SK-N-SH (cell line): ENCODE measurements at regions not wholly inside any gene's neighbourhood (a gene's known extent, or its start where the extent isn't known, plus 50 kb on each side); places are given as distances from the start of the nearest gene placed in this dataset.

ENCODE experiments used
- CTCF ChIA-PET: fragments of 300-600, 350-600 bp; formaldehyde crosslinking; extraction: SDS; loops from one replicate; lab custom pipeline; 2021; lab: Yijun Ruan, JAX
- POLR2A ChIA-PET: fragments of 350-600 bp; sonication (Branson Sonifier 250); formaldehyde crosslinking; extraction: SDS; loops from one replicate; lab custom pipeline; 2020; ENCODE audit warnings: antibody characterized with exemption, inconsistent platforms; lab: Yijun Ruan, JAX
- DNase-seq: peaks from one replicate; pipeline ENCODE4 v3.0.0; 2012
- H2AFZ ChIP-seq: fragments of 200-600 bp; sonication (generic); 2 replicates; pipeline ENCODE4 v1.8.1; 2016; ENCODE audit warnings: antibody characterized with exemption, mild to moderate bottlenecking, low read depth
- H3F3A ChIP-seq: fragments of 200-600 bp; sonication (generic); replicated peaks from 2 replicates; pipeline ENCODE3; 2016; ENCODE audit warnings: antibody characterized with exemption, mild to moderate bottlenecking; ENCODE audit not compliant: insufficient read depth
- H3K27ac ChIP-seq, 2 experiments: fragments of 200-500 bp in 1 of 2; fragments of 200-600 bp in 1 of 2; sonication (Bioruptor generic) in 1 of 2; sonication (generic), shearing (Covaris generic) in 1 of 2; 2 replicates each; pipeline versions ENCODE4 v1.5.1 to v1.6.1; 2014 to 2016; ENCODE audit warnings: low read depth in 2 of 2, inconsistent platforms in 1 of 2, low read length in 1 of 2, mild to moderate bottlenecking in 1 of 2, mixed read lengths in 1 of 2
- H3K27me3 ChIP-seq: fragments of 200-600 bp; sonication (generic), shearing (Covaris generic); 2 replicates; pipeline ENCODE4 v1.6.1; 2016; ENCODE audit warnings: mixed run types; ENCODE audit not compliant: insufficient read depth
- H3K36me3 ChIP-seq, 2 experiments: fragments of 200-500 bp in 1 of 2; fragments of 200-600 bp in 1 of 2; sonication (Bioruptor generic) in 1 of 2; sonication (generic) in 1 of 2; replicated peaks in 1 of 2; 2 replicates each; pipeline versions ENCODE3 to v1.5.1; 2014 to 2016; ENCODE audit warnings: low read length in 1 of 2, mild to moderate bottlenecking in 1 of 2; ENCODE audit not compliant: insufficient read depth in 2 of 2, control insufficient read depth in 1 of 2
- H3K4me1 ChIP-seq, 2 experiments: fragments of 200-500 bp in 1 of 2; fragments of 200-600 bp in 1 of 2; sonication (Bioruptor generic) in 1 of 2; sonication (generic), shearing (Covaris generic) in 1 of 2; 2 replicates each; pipeline versions ENCODE4 v1.5.1 to v1.6.1; 2014 to 2016; ENCODE audit warnings: low read depth in 1 of 2, low read length in 1 of 2, mixed run types in 1 of 2; ENCODE audit not compliant: insufficient read depth in 2 of 2, control insufficient read depth in 1 of 2
- H3K4me2 ChIP-seq: fragments of 200-600 bp; sonication (generic), shearing (Covaris generic); 2 replicates; pipeline ENCODE4 v1.6.1; 2017; ENCODE audit warnings: mixed run types
- H3K4me3 ChIP-seq, 2 experiments: fragments of 200-500 bp in 1 of 2; fragments of 200-600 bp in 1 of 2; sonication (Bioruptor generic) in 1 of 2; sonication (generic), shearing (Covaris generic) in 1 of 2; 2 replicates each; pipeline versions ENCODE4 v1.5.1 to v1.8.1; 2014 to 2016; ENCODE audit warnings: low read depth in 2 of 2, inconsistent platforms in 1 of 2, low read length in 1 of 2, mild to moderate bottlenecking in 1 of 2, mixed read lengths in 1 of 2, moderate library complexity in 1 of 2
- H3K79me2 ChIP-seq: fragments of 200-600 bp; sonication (generic); 2 replicates; pipeline ENCODE4 v1.8.1; 2017; ENCODE audit warnings: mild to moderate bottlenecking; ENCODE audit not compliant: insufficient read depth
- H3K9ac ChIP-seq: fragments of 200-600 bp; sonication (generic); 2 replicates; pipeline ENCODE4 v1.6.1; 2017; ENCODE audit warnings: mixed run types
- H3K9me2 ChIP-seq: fragments of 200-600 bp; sonication (generic); 2 replicates; pipeline ENCODE4 v1.6.1; 2017; ENCODE audit warnings: mixed run types
- H3K9me3 ChIP-seq: fragments of 200-600 bp; sonication (generic); 2 replicates; pipeline ENCODE4 v1.6.1; 2017; ENCODE audit warnings: mixed run types, mild to moderate bottlenecking, moderate library complexity
- H4K20me1 ChIP-seq: fragments of 200-600 bp; sonication (generic); 2 replicates; pipeline ENCODE4 v1.6.1; 2017; ENCODE audit warnings: mild to moderate bottlenecking, mixed run types; ENCODE audit not compliant: insufficient read depth
- ELF1 ChIP-seq: IDR thresholded peaks from 2 replicates; pipeline ENCODE4 v1.4.0; 2012
- EP300 ChIP-seq, 2 experiments: IDR thresholded peaks; 2 replicates each; pipeline versions ENCODE4 v1.4.0 to v1.6.1; 2012; ENCODE audit warnings: borderline replicate concordance in 1 of 2, low read depth in 1 of 2, low read length in 1 of 2
- EZH2phosphoT487 ChIP-seq: fragments of 200-600 bp; sonication (generic); IDR thresholded peaks from 2 replicates; pipeline ENCODE4 v1.6.1; 2017; ENCODE audit warnings: low read depth, mixed run types, mild to moderate bottlenecking, antibody characterized with exemption, moderate library complexity, borderline replicate concordance
- FOXJ3 ChIP-seq: sonication (generic); formaldehyde crosslinking; IDR thresholded peaks from 2 replicates; pipeline ENCODE4 v1.5.1; 2020; ENCODE audit warnings: mild to moderate bottlenecking, missing genetic modification reagents
- FOXM1 ChIP-seq: IDR thresholded peaks from 2 replicates; pipeline ENCODE4 v1.4.0; 2012; ENCODE audit warnings: low read depth, mild to moderate bottlenecking
- GATA2 ChIP-seq: sonication (generic); formaldehyde crosslinking; IDR thresholded peaks from 2 replicates; pipeline ENCODE4 v1.5.0; 2020; ENCODE audit warnings: mild to moderate bottlenecking, missing genetic modification reagents
- IRF3 ChIP-seq: fragments of 150-350 bp; IDR thresholded peaks from 2 replicates; pipeline ENCODE4 v1.6.1; 2016; ENCODE audit warnings: mild to moderate bottlenecking, low read depth, low read length
- MAX ChIP-seq: IDR thresholded peaks from 2 replicates; pipeline ENCODE4 v1.4.0; 2012; ENCODE audit warnings: low read depth
- MEF2A ChIP-seq: IDR thresholded peaks from 2 replicates; pipeline ENCODE4 v1.4.0; 2012; ENCODE audit warnings: low read depth, borderline replicate concordance
- MXI1 ChIP-seq: IDR thresholded peaks from 2 replicates; pipeline ENCODE4 v1.6.1; 2012; ENCODE audit warnings: mild to moderate bottlenecking, low read depth, low read length, improper control_type of control experiment
- NFIC ChIP-seq: IDR thresholded peaks from 2 replicates; pipeline ENCODE4 v1.4.0; 2012; ENCODE audit warnings: borderline replicate concordance
- NRF1 ChIP-seq: IDR thresholded peaks from 2 replicates; pipeline ENCODE4 v1.6.1; 2012; ENCODE audit warnings: low read depth, mild to moderate bottlenecking, low read length
- RCOR1 ChIP-seq: fragments of 150-350 bp; IDR thresholded peaks from 2 replicates; pipeline ENCODE4 v1.6.1; 2017; ENCODE audit warnings: antibody characterized with exemption, low read length
- REST ChIP-seq: IDR thresholded peaks from 2 replicates; pipeline ENCODE4 v1.6.1; 2012; ENCODE audit warnings: mild to moderate bottlenecking, low read depth, low read length, moderate library complexity
- RFX5 ChIP-seq: IDR thresholded peaks from 2 replicates; pipeline ENCODE4 v1.6.1; 2012; ENCODE audit warnings: mild to moderate bottlenecking, improper control_type of control experiment, low read length
- SIN3A ChIP-seq: IDR thresholded peaks from 2 replicates; pipeline ENCODE4 v1.6.1; 2012; ENCODE audit warnings: low read depth, mild to moderate bottlenecking, low read length, moderate library complexity, borderline replicate concordance
- TAF1 ChIP-seq: IDR thresholded peaks from 2 replicates; pipeline ENCODE4 v1.6.1; 2012; ENCODE audit warnings: low read depth, mild to moderate bottlenecking, low read length, moderate library complexity, borderline replicate concordance
- TCF12 ChIP-seq: IDR thresholded peaks from 2 replicates; pipeline ENCODE4 v1.4.0; 2012
- USF2 ChIP-seq: fragments of 150-350 bp; IDR thresholded peaks from 2 replicates; pipeline ENCODE4 v1.6.1; 2017; ENCODE audit warnings: antibody characterized with exemption, low read length, low read depth, borderline replicate concordance
- ZBTB33 ChIP-seq: IDR thresholded peaks from 2 replicates; pipeline ENCODE4 v1.4.0; 2012; ENCODE audit warnings: low read depth, borderline replicate concordance
- whole genome bisulfite sequencing: methylation state at CpG from one replicate; pipeline ENCODE4 v1.1.6; 2017; ENCODE audit warnings: low lambda C conversion rate; 5-methylcytosine and 5-hydroxymethylcytosine counted together

- no peaks in the 10 kb centered on the region for H4K20me1 ChIP-seq
- WGBS = 51% methylated on average over 3 of the region's 3 CpGs
- H3K4me3 ChIP-seq = no peak overlapping the region
- ChIA-PET CTCF (no interaction called here), POLR2A (no interaction called here)
- H3K27me3 ChIP-seq = no peaks in the 10 kb centered on the region
- H3K79me2 ChIP-seq = no peaks in the 10 kb centered on the region
- no peak for DNase-seq
- TF ChIP-seq SIN3A = no peak
- no peak for TF ChIP-seq TCF12
- TF ChIP-seq MEF2A = 0 out of 2 replicates have a peak, but pooled peaks have one; percentile 18
- H3K4me1 ChIP-seq = no peaks in the 10 kb centered on the region
- no peak overlapping the region for H3K4me2 ChIP-seq
- no peak overlapping the region for H3K27ac ChIP-seq
- no peaks in the 10 kb centered on the region for H3F3A ChIP-seq
- no peak overlapping the region for H3K9ac ChIP-seq
- H3K36me3 ChIP-seq = no peaks in the 10 kb centered on the region
- no peaks in the 10 kb centered on the region; the same call in 1 of the 2 replicates for H3K9me2 ChIP-seq
- H3K9me3 ChIP-seq = no peaks in the 10 kb centered on the region
- no peak overlapping the region for H2AFZ ChIP-seq
Measured at GRCh38 chr18:55706898-55707297, 118.9 kb upstream of the TCF4 start.

GRCh38 chr18:55699233-55699765, 111.3 kb upstream of the TCF4 start:
- Histone ChIP-seq H4K20me1 (no peaks in the 10 kb centered on the region), H3K27me3 (no peaks in the 10 kb centered on the region), H3K36me3 (no peaks in the 10 kb centered on the region), H3F3A (no peaks in the 10 kb centered on the region), H2AFZ (no peak overlapping the region), H3K9me3 (no peaks in the 10 kb centered on the region), H3K9me2 (no peaks in the 10 kb centered on the region), H3K9ac (no peak overlapping the region), H3K79me2 (no peaks in the 10 kb centered on the region), H3K4me1 (no peaks in the 10 kb centered on the region), H3K4me3 (no peak overlapping the region), H3K27ac (no peak overlapping the region), H3K4me2 (no peak overlapping the region)
- ChIA-PET POLR2A (no interaction called here), CTCF (no interaction called here)
- WGBS = 68% methylated on average over 5 of the region's 5 CpGs
- no peak for DNase-seq
- TF ChIP-seq USF2 (no peak), NRF1 (no peak), TAF1 (no peak), MXI1 (no peak), EZH2phosphoT487 (no peak), IRF3 (no peak), REST (no peak), RCOR1 (no peak), EP300 (IDR thresholded peaks at IDR 0.05; ENCODE audit: borderline replicate concordance in 1 of 2, low read depth in 1 of 2, low read length in 1 of 2) (no peak), SIN3A (no peak), NFIC (no peak), FOXJ3 (no peak), FOXM1 (no peak), RFX5 (no peak), GATA2 (no peak), MEF2A (no peak), ELF1 (no peak), ZBTB33 (no peak), MAX (no peak)
